Heart left ventricle (tissue), 13 donors: ENCODE measurements at regions not wholly inside any gene's neighbourhood (a gene's known extent, or its start where the extent isn't known, plus 50 kb on each side); places are given as distances from the start of the nearest gene placed in this dataset.

ENCODE experiments used
- POLR2A ChIP-seq, 2 donors: fragments of 450-650 bp; IDR thresholded peaks; one replicate each; pipeline ENCODE4 v1.6.1; 2017; ENCODE audit warnings: antibody characterized with exemption in 2 of 2, mild to moderate bottlenecking in 2 of 2, moderate library complexity in 2 of 2
- TF ChIP-seq, protein P1 (sequence below), 12 donors: fragments of 200-600 bp; sonication (generic) in 4 of 12; IDR thresholded peaks; one replicate each; pipeline versions ENCODE4 v1.5.0 to v1.8.0; 2018 to 2022; ENCODE audit warnings: antibody characterized with exemption in 12 of 12, mild to moderate bottlenecking in 5 of 12
- donor health status: ischemic (EF 13 %, LVEDD 7.1; RV severe dilation, severe dysfunction).
- donor health status: DM: no; HTN: yes; CAD: no.
- donor health status: DM: no; HTN: no; CAD: no.
- donor health status: ischemic (EF 25% LVEDD 6.9; RV normal size, moderate dysfunction).
- donor health status: ischemic (EF 25% LVEDD 5.7; RV mildly dilated, moderate dysfunction).
- donor health status: ischemic (EF 35%, LVEDD 5.7; RV mildly dilated, moderate dysfunction).
- donor health status: nonischemic (EF 11% LVEDD 7.7; RV severe dilation, severe dysfunction).
- donor health status: DM: yes; HTN: yes; CAD: no.
- donor health status: PGD.
- donor health status: ischemic (EF 29% LVEDD 5.4; RV normal size, mild dysfunction).
- donor health status: nonischemic (EF 23%, LVEDD 6.1; RV moderate dilation, normal function).

DNA sequence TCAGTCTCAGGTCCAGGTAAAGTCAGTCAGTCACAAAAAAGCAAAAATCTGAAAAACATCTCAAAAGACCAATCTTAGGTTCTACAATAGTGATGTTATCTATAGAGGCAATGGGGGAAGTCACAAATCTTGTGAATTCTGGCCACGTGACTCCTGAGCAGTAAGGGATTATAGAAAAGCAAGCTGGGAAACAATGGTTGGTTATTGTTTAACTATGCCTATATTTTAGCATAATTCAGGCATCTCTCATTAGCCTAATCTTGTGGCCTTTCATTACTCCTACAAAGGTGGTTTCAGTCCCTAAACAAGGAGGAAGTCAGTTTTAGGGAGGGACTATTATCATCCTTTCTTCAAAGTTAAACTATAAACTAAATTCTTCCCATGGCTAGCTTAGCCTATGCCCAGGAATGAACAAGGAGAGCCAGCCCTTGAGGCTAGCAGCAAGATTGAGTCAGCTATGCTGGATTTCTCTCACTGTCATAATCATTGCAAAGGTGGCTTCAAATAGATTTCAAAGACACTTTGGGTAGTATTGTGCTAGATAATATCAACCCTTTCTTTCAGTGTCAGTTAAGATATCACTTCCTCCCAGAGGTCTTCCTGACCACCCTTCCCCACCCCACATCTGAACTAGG is 56.4 kb upstream of the ITGA6 start:
- TF ChIP-seq, protein P1, sequence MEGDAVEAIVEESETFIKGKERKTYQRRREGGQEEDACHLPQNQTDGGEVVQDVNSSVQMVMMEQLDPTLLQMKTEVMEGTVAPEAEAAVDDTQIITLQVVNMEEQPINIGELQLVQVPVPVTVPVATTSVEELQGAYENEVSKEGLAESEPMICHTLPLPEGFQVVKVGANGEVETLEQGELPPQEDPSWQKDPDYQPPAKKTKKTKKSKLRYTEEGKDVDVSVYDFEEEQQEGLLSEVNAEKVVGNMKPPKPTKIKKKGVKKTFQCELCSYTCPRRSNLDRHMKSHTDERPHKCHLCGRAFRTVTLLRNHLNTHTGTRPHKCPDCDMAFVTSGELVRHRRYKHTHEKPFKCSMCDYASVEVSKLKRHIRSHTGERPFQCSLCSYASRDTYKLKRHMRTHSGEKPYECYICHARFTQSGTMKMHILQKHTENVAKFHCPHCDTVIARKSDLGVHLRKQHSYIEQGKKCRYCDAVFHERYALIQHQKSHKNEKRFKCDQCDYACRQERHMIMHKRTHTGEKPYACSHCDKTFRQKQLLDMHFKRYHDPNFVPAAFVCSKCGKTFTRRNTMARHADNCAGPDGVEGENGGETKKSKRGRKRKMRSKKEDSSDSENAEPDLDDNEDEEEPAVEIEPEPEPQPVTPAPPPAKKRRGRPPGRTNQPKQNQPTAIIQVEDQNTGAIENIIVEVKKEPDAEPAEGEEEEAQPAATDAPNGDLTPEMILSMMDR (IDR thresholded peaks at IDR 0.05), result no peak
- TF ChIP-seq POLR2A (IDR thresholded peaks at IDR 0.05), result no peak
